Muscle of leg (tissue), 3 donors: ENCODE measurements at regions not wholly inside any gene's neighbourhood (a gene's known extent, or its start where the extent isn't known, plus 50 kb on each side); places are given as distances from the start of the nearest gene placed in this dataset.

Experiments
- DNase-seq: peaks from one replicate; pipeline ENCODE4 v3.0.0; 2013
- H3K27ac ChIP-seq: one replicate; pipeline ENCODE4 v1.5.1; 2013; ENCODE audit warnings: mild to moderate bottlenecking, low read length, control low read depth
- H3K27me3 ChIP-seq: one replicate; pipeline ENCODE4 v1.6.1; 2013; ENCODE audit warnings: low read length; ENCODE audit not compliant: control insufficient read depth, insufficient read depth
- H3K36me3 ChIP-seq: one replicate; pipeline ENCODE4 v1.6.1; 2013; ENCODE audit warnings: low read length; ENCODE audit not compliant: control insufficient read depth, insufficient read depth
- H3K4me1 ChIP-seq: one replicate; pipeline ENCODE4 v1.6.1; 2013; ENCODE audit warnings: low read length; ENCODE audit not compliant: control insufficient read depth, insufficient read depth
- H3K4me3 ChIP-seq: one replicate; pipeline ENCODE4 v1.5.1; 2013; ENCODE audit warnings: low read length, control low read depth
- H3K9me3 ChIP-seq: replicated peaks from 2 replicates; pipeline ENCODE4 v1.6.1; 2013; ENCODE audit warnings: low read depth, low read length; ENCODE audit not compliant: control insufficient read depth
- WGBS: methylation state at CpG from one replicate; pipeline ENCODE4 v1.1.5; 2013; ENCODE audit warnings: missing lambda C conversion rate; ENCODE audit not compliant: insufficient coverage; 5-methylcytosine and 5-hydroxymethylcytosine counted together

DNA sequence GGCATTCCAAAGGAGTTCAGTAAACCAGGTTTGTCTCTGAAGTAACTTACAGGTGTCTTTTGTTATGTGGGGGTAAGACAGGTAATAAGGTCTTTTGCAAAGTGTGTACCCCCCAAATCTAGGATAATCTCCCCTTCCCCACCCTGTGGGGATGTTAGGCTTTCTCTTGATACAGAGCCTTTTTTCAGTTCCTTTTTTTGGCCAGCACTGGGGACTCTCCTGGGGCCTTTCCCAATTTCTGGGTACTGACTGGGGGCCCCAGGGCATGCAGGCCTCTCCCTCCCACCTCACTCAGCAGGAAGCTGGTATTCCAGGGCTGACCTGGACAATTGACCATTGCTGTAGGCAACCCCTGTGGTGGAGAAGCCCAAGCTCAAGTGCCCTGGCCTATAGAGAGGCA, 84.3 kb upstream of the IRX6 start:
- no peaks in the 10 kb centered on the region for H3K36me3 ChIP-seq
- no peak for DNase-seq

DNA sequence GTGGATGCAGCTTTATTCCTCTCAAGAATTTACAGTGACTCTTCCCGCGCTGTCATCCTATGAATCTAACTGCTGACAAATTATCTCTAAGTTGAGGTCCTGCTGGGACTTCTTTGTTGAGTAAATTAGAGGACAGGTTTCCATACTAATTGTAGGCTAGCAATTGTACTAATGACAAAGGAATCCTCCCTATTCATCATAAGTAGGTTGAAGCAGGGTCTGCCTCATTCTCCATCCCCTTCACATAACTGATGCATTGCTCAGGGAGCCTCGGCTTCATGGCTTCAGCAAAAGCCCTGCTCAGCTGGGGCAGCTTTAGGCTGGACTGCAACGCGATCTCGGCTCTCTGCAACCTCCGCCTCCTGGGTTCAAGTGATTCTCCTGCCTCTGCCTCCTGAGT, 83.1 kb upstream of the IRX6 start:
- 25% methylated on average over 1 of the region's 7 CpGs for WGBS

More for the DNA sequence above, 84.3 kb upstream of the IRX6 start:
- Histone ChIP-seq H3K9me3 (no peaks in the 10 kb centered on the region), H3K4me3 (no peak overlapping the region), H3K27me3 (peaks cover 5% of the 10 kb centered on the region), H3K27ac (no peak overlapping the region), H3K4me1 (no peaks in the 10 kb centered on the region)

DNA sequence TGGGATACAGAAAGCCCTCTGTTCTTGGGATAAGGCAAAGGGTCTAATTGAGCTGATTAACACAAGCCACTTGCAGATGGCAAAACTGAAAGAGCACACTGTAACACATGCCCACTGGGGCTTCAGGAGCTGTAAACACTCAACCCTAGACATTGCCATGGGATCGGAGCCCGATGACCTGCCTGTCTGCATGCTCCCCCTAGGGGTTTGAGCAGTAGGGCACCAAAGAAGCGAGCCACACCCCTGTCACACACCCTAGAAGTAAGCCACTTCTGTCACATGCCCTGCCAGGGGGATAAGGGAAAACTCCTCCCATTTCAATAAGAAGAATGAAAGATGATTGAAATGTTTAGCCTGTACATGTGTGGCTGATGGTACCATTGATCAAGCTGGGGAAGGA, 81.3 kb upstream of the IRX6 start:
- DNase-seq, result no peak
- Histone ChIP-seq H3K27me3 (peaks cover 5% of the 10 kb centered on the region), H3K36me3 (no peaks in the 10 kb centered on the region), H3K27ac (no peak overlapping the region), H3K9me3 (no peaks in the 10 kb centered on the region), H3K4me3 (no peak overlapping the region), H3K4me1 (no peaks in the 10 kb centered on the region)
- 61% methylated on average over 2 of the region's 3 CpGs for WGBS

More for the DNA sequence above, 83.1 kb upstream of the IRX6 start:
- DNase-seq, result no peak
- H3K36me3 ChIP-seq, result no peaks in the 10 kb centered on the region
- H3K9me3 ChIP-seq, result no peaks in the 10 kb centered on the region
- H3K4me1 ChIP-seq, result no peaks in the 10 kb centered on the region
- H3K4me3 ChIP-seq, result no peak overlapping the region
- H3K27me3 ChIP-seq, result peaks cover 5% of the 10 kb centered on the region
- no peak overlapping the region for H3K27ac ChIP-seq

DNA sequence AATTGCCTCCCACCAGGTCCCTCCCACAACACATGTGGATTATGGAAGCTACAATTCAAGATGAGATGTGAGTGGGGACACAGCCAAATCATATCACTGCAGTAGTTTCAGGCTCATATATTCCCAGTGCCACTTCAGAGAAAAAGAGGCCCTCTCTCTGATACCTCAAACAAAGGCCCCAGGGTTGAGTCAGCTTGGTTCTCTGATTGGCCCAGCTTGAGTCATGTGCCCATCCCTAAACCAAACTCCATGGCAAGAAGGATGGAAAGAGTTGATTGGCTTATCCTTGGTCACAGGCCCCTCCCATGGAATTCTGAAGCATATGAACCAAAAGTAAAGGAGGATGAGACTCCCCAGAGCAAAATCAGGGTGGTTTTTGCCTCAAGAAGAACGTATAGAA, 75.9 kb upstream of the IRX6 start:
- H3K4me1 ChIP-seq, result peaks cover 5% of the 10 kb centered on the region
- H3K27ac ChIP-seq, result no peak overlapping the region
- no peak overlapping the region for H3K4me3 ChIP-seq
- 40% methylated on average over 1 of the region's 1 CpG for WGBS
- H3K27me3 ChIP-seq, result no peaks in the 10 kb centered on the region
- DNase-seq, result no peak
- H3K9me3 ChIP-seq, result no peaks in the 10 kb centered on the region
- H3K36me3 ChIP-seq, result no peaks in the 10 kb centered on the region

DNA sequence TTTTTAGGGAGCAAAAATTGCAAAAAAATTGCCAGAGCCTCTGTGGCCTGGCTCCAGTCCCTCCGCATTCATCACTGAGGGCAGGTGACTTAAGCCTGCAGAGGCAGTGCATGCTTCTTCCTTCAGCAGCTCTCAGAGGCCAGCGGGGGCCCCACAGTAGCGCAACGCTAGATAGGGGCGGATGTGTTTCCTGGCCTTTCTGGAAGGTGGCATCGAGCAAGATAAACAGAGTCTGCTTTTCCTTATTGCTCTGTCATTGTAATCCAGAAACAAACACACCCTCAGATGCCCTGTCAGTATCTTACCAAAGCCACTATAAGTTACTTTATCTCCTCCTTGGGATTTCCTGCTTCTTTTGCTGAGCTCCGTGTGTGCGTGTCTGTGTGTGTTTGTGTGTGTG, 75.5 kb upstream of the IRX6 start:
- Histone ChIP-seq H3K27me3 (no peaks in the 10 kb centered on the region), H3K9me3 (no peaks in the 10 kb centered on the region), H3K36me3 (no peaks in the 10 kb centered on the region), H3K4me3 (no peak overlapping the region), H3K27ac (no peak overlapping the region), H3K4me1 (peaks cover 5% of the 10 kb centered on the region)
- WGBS, result 71% methylated on average over 2 of the region's 8 CpGs
- DNase-seq, result no peak

DNA sequence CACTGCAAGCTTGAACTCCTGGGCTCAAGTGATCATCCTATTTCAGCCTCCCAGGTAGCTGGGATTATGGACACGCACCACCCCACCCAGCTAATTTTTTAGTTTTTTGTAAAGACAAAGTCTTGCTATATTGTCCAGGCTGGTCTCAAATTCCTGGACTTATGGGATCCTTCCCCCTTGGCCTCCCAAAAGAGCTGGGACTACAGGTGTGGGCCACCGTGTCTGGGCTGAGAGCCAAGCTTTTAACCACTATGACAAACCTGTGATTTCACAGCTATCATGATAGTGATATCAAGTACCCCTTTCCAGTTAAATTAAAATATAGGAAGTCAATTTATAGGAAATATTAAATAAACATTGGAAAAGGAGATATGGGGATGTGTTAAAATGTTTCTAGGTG, 74.6 kb upstream of the IRX6 start:
- H3K27me3 ChIP-seq, result no peaks in the 10 kb centered on the region
- no peak overlapping the region for H3K4me3 ChIP-seq
- no peak for DNase-seq
- no CpG with 5 or more reads among the region's 2 CpGs for WGBS
- H3K4me1 ChIP-seq, result peaks cover 5% of the 10 kb centered on the region
- no peak overlapping the region for H3K27ac ChIP-seq
- peaks cover 2% of the 10 kb centered on the region for H3K9me3 ChIP-seq
- H3K36me3 ChIP-seq, result no peaks in the 10 kb centered on the region

DNA sequence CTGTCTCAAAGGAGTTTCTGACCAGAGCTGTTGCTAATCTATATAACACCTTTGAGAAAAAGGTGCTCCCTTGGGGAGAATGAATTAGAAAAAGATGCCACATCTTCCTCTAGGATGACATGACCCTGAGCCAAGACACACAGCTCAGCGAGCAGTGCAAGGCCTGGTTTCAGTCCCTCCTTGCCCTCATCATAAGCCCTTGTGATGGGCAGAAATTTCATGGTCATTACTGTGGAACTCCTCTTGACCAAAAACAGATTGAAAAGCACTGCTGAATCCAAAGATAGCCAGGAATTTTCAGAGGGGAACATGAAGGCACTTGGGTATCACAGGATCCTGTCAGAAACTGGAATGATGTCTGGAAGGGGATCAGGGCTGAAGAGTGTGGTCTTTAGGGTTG, 74.1 kb upstream of the IRX6 start:
- Histone ChIP-seq H3K4me1 (peaks cover 5% of the 10 kb centered on the region), H3K36me3 (no peaks in the 10 kb centered on the region), H3K27me3 (no peaks in the 10 kb centered on the region), H3K4me3 (no peak overlapping the region), H3K27ac (no peak overlapping the region), H3K9me3 (peaks cover 2% of the 10 kb centered on the region)
- no CpG with 5 or more reads among the region's 1 CpG for WGBS
- DNase-seq, result no peak

DNA sequence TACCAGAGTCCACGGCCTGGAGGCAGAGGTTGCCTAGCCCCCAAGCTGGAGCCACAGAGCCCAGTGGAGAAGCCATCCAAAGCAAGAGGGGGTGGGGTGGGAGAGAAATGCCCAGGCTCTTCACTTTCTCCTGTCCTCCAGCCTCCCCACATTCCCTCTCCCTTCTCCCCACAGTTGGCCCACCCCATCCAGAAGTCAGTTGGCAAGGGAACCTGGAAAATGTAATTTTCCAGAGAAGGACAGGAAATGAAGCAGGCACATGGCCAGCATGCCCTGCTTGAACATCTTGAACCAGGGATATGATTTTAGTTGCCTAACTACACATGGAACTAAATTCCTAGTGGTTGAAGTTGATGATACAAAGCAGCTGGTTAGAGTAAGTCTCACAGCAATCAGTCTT, 73.3 kb upstream of the IRX6 start:
- Histone ChIP-seq H3K27me3 (no peaks in the 10 kb centered on the region), H3K4me3 (no peak overlapping the region), H3K27ac (no peak overlapping the region), H3K4me1 (peaks cover 5% of the 10 kb centered on the region), H3K9me3 (peaks cover 2% of the 10 kb centered on the region), H3K36me3 (no peaks in the 10 kb centered on the region)
- peak; percentile 52 for DNase-seq
- WGBS, result 80% methylated on average over 1 of the region's 1 CpG

DNA sequence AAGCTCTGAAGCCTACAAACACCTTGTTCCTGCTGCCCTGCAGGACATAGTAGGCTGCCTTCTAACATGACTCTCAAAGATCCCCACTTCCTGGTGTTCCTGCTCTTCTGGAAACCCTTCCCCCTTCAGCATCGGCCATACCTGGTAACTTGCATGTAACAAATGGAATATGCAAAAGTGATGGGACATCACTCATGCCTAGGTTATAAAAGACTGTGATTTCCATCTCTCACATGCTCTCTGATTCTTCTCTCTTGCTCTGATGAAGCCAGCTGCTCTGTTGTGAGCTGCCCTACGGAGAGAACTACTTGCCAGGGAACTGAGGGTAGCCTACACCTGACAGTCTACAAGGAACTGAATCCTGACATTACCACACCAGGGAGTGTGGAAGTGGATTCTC, 72.9 kb upstream of the IRX6 start:
- Histone ChIP-seq H3K36me3 (no peaks in the 10 kb centered on the region), H3K9me3 (peaks cover 2% of the 10 kb centered on the region), H3K4me3 (no peak overlapping the region), H3K4me1 (peaks cover 5% of the 10 kb centered on the region), H3K27ac (no peak overlapping the region), H3K27me3 (no peaks in the 10 kb centered on the region)
- WGBS, result no CpG with 5 or more reads among the region's 2 CpGs
- DNase-seq, result no peak

DNA sequence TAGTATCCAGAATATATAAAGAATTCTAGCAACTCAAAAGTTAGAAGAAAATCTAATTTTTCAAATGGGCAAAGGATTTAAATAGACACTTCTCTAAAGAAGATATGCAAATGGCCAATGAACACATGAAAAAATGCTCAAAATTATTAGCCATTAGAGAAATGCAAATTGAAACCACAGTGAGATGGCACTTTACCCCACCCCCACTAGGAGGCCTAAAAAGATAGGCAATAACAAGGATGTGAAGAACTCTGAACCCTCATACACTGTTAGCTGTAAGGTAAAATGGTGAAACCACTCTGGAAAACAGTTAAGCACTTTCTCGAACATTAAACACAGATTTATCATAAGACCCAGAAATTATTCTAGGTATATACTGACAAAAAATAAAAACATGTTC, 71.4 kb upstream of the IRX6 start:
- Histone ChIP-seq H3K4me3 (no peak overlapping the region), H3K27me3 (no peaks in the 10 kb centered on the region), H3K36me3 (no peaks in the 10 kb centered on the region), H3K4me1 (peaks cover 5% of the 10 kb centered on the region), H3K27ac (no peak overlapping the region), H3K9me3 (peaks cover 2% of the 10 kb centered on the region)
- no peak for DNase-seq
- WGBS, result no CpG with 5 or more reads among the region's 1 CpG

DNA sequence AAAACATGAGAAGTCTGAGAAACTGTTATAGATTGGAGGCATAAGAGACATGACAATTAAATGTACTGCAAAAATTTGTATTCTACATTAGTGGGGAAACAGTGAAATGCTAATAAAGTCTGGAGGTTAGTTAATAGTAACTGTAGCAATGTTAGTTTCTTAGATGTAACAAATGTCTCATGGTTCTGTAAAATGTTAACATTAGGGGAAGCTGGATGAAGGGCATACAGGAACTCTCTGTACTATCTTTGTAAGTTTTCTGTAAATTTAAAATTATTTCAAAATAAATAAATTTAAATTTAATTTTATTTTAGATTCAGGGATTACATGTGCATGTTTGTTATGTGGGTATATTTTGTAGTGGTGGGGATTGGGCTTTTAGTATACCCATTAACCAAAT, 70.0 kb upstream of the IRX6 start:
- Histone ChIP-seq H3K27ac (no peak overlapping the region), H3K4me3 (no peak overlapping the region)

More for the DNA sequence above, 70.0 kb upstream of the IRX6 start:
- Histone ChIP-seq H3K4me1 (peaks cover 5% of the 10 kb centered on the region), H3K36me3 (no peaks in the 10 kb centered on the region), H3K27me3 (no peaks in the 10 kb centered on the region), H3K9me3 (peaks cover 2% of the 10 kb centered on the region)
- no peak for DNase-seq
